Stimulated activated naive B cell treated with anti-CD40 and anti-IgM and Interleukin-4, amounts not matched to agents 10 μg/mL and 1 μg/mL and 100 μg/mL, for 72 hours (primary cell): ENCODE measurements at regions not wholly inside any gene's neighbourhood (a gene's known extent, or its start where the extent isn't known, plus 50 kb on each side); places are given as distances from the start of the nearest gene placed in this dataset.

Source experiments
- ATAC-seq, 2 donors: fragments of 150-1000 bp; cut with Tn5 transposase; replicated peaks; 2 replicates each; pipeline ENCODE4 v1.10.0; 2021; ENCODE audit warnings: moderate library complexity in 1 of 2
- DNase-seq: peaks from one replicate; pipeline ENCODE4 v3.0.0; 2021
- H3K27ac Mint-ChIP-seq: one replicate; pipeline ENCODE4 v1.8.0; 2022; ENCODE audit warnings: mild to moderate bottlenecking, mixed read lengths
- H3K27me3 Mint-ChIP-seq, 2 donors: one replicate each; pipeline ENCODE4 v1.8.0; 2022; ENCODE audit warnings: mixed read lengths in 2 of 2
- H3K36me3 Mint-ChIP-seq, 2 donors: one replicate each; pipeline ENCODE4 v1.8.0; 2022; ENCODE audit warnings: mixed read lengths in 2 of 2, mild to moderate bottlenecking in 1 of 2
- H3K4me1 Mint-ChIP-seq, 2 donors: one replicate each; pipeline ENCODE4 v1.8.0; 2022; ENCODE audit warnings: mixed read lengths in 2 of 2, mild to moderate bottlenecking in 1 of 2
- H3K4me3 Mint-ChIP-seq, 2 donors: one replicate each; pipeline ENCODE4 v1.8.0; 2022; ENCODE audit warnings: mild to moderate bottlenecking in 2 of 2, mixed read lengths in 2 of 2, moderate library complexity in 1 of 2
- H3K9me3 Mint-ChIP-seq, 2 donors: one replicate each; pipeline ENCODE4 v1.8.0; 2022; ENCODE audit warnings: mixed read lengths in 2 of 2, mild to moderate bottlenecking in 1 of 2

- Mint-ChIP-seq H3K4me3 (no peak overlapping the region), H3K36me3 (no peaks in the 10 kb centered on the region), H3K4me1 (no peaks in the 10 kb centered on the region), H3K9me3 (peaks cover 4 to 5% of the 10 kb centered on the region in 2 donors), H3K27ac (no peak overlapping the region), H3K27me3 (no peaks in the 10 kb centered on the region)
- DNase-seq (no peak), ATAC-seq (no peak)
Observed at GRCh38 chr18:75829091-75829490, 401.6 kb upstream of the SMIM21 start.

- Mint-ChIP-seq H3K4me1 (no peaks in the 10 kb centered on the region), H3K4me3 (no peak overlapping the region), H3K36me3 (no peaks in the 10 kb centered on the region), H3K9me3 (peaks cover 4 to 5% of the 10 kb centered on the region in 2 donors), H3K27ac (no peak overlapping the region), H3K27me3 (no peaks in the 10 kb centered on the region)
- DNase-seq: no peak
- ATAC-seq: no peak
Observed at GRCh38 chr18:75828379-75828778, 400.9 kb upstream of the SMIM21 start.

DNA sequence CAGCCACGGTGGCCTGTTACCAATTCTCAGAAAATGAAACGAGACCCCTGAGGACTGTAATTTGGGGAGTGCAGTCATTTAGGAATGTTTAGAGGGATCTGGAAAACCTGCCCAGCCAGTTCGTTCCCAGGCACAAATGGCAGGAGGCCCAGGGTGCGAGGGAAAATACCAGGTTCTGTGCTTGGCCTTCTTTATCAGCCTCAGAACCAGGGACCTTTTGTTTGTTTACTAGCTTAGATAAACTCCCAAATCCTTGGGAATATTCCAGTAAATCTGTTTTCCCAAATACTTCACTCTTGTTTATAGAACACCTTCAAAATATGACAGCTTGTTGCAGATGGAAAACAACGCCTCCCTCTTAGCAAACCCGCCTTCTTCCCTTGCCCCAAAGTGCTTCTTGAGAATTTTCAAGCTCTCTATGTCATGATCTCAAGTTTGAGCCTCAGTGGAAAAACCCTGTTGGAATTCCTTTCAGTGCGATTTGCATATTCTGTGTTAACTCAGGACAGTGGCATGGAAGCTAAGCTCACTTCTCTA lies 400.3 kb upstream of the SMIM21 start:
- DNase-seq (no peak), ATAC-seq (no peak)

GRCh38 chr18:75824661-75825060 lies 397.2 kb upstream of the SMIM21 start:
- no peaks in the 10 kb centered on the region for H3K4me1 Mint-ChIP-seq
- H3K27me3 Mint-ChIP-seq: no peaks in the 10 kb centered on the region
- peaks cover 0 to 5% of the 10 kb centered on the region in 2 donors for H3K9me3 Mint-ChIP-seq
- H3K36me3 Mint-ChIP-seq: no peaks in the 10 kb centered on the region
- DNase-seq (no peak), ATAC-seq (no peak)
- H3K27ac Mint-ChIP-seq: no peak overlapping the region
- no peak overlapping the region for H3K4me3 Mint-ChIP-seq

More for the DNA sequence above, 400.3 kb upstream of the SMIM21 start:
- Mint-ChIP-seq H3K36me3 (no peaks in the 10 kb centered on the region), H3K4me3 (no peak overlapping the region), H3K4me1 (no peaks in the 10 kb centered on the region), H3K9me3 (peaks cover 4 to 5% of the 10 kb centered on the region in 2 donors), H3K27ac (no peak overlapping the region), H3K27me3 (no peaks in the 10 kb centered on the region)

- ATAC-seq: no peak
- Mint-ChIP-seq H3K27ac (no peak overlapping the region), H3K9me3 (peaks cover 0 to 5% of the 10 kb centered on the region in 2 donors), H3K27me3 (no peaks in the 10 kb centered on the region), H3K4me3 (no peak overlapping the region), H3K4me1 (no peaks in the 10 kb centered on the region), H3K36me3 (no peaks in the 10 kb centered on the region)
- DNase-seq: no peak
Observed at GRCh38 chr18:75823471-75823870, 396.0 kb upstream of the SMIM21 start.

GRCh38 chr18:75818383-75818782 lies 390.9 kb upstream of the SMIM21 start:
- Mint-ChIP-seq H3K9me3 (no peaks in the 10 kb centered on the region), H3K27ac (no peak overlapping the region), H3K4me3 (no peak overlapping the region), H3K4me1 (no peaks in the 10 kb centered on the region), H3K36me3 (no peaks in the 10 kb centered on the region), H3K27me3 (no peaks in the 10 kb centered on the region)
- no peak for ATAC-seq
- DNase-seq: no peak

GRCh38 chr18:75815767-75816166 lies 388.3 kb upstream of the SMIM21 start:
- H3K9me3 Mint-ChIP-seq: no peaks in the 10 kb centered on the region
- ATAC-seq: no peak
- no peaks in the 10 kb centered on the region for H3K4me1 Mint-ChIP-seq
- no peaks in the 10 kb centered on the region for H3K36me3 Mint-ChIP-seq
- H3K27me3 Mint-ChIP-seq: peaks cover 0 to 2% of the 10 kb centered on the region in 2 donors
- H3K27ac Mint-ChIP-seq: no peak overlapping the region
- H3K4me3 Mint-ChIP-seq: no peak overlapping the region
- DNase-seq: no peak

GRCh38 chr18:75812761-75813160 lies 385.3 kb upstream of the SMIM21 start:
- no peaks in the 10 kb centered on the region for H3K4me1 Mint-ChIP-seq
- peaks cover 0 to 2% of the 10 kb centered on the region in 2 donors for H3K9me3 Mint-ChIP-seq
- no peak for DNase-seq
- ATAC-seq: no peak
- H3K27ac Mint-ChIP-seq: no peak overlapping the region
- peaks cover 0 to 4% of the 10 kb centered on the region in 2 donors for H3K27me3 Mint-ChIP-seq
- no peak overlapping the region for H3K4me3 Mint-ChIP-seq
- no peaks in the 10 kb centered on the region for H3K36me3 Mint-ChIP-seq

DNA sequence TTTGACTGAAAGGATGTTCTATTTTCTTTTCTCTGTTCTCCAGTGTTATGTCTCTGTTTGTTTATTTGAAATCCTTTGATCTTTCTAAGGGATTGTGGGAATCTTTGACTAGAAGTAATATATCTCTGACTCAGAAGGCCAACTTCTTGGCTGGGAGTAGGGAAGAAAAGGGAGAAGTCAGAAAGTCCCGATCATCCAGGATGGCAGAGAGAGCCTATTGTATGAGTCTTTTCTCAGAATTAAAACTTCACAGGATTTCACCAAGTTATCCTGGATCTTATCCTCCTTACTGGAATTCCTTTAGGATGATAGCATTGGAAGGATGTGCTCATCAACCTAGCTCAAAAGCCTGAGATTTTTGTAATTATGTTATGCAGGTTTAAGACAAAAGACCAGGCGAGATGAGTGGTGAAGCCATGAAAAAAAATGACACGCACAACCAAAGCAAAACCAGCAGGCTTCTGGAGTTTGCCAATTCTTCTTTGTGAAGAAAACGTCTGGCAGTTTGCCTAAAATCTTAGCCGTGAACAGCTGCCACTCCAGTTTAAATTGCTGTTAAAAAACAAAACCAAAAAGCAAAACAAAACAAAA lies 383.6 kb upstream of the SMIM21 start:
- Mint-ChIP-seq H3K27me3 (peaks cover 0 to 4% of the 10 kb centered on the region in 2 donors), H3K36me3 (no peaks in the 10 kb centered on the region), H3K4me1 (no peaks in the 10 kb centered on the region), H3K9me3 (peaks cover 0 to 4% of the 10 kb centered on the region in 2 donors), H3K4me3 (no peak overlapping the region), H3K27ac (no peak overlapping the region)
- no peak for ATAC-seq
- no peak for DNase-seq

GRCh38 chr18:75810516-75810915 lies 383.0 kb upstream of the SMIM21 start:
- no peak for ATAC-seq
- no peak for DNase-seq
- H3K4me1 Mint-ChIP-seq: no peaks in the 10 kb centered on the region
- H3K4me3 Mint-ChIP-seq: no peak overlapping the region
- H3K9me3 Mint-ChIP-seq: peaks cover 0 to 4% of the 10 kb centered on the region in 2 donors
- no peaks in the 10 kb centered on the region for H3K36me3 Mint-ChIP-seq
- H3K27ac Mint-ChIP-seq: no peak overlapping the region
- H3K27me3 Mint-ChIP-seq: peaks cover 0 to 4% of the 10 kb centered on the region in 2 donors

- no peaks in the 10 kb centered on the region for H3K4me1 Mint-ChIP-seq
- H3K27me3 Mint-ChIP-seq: peaks cover 0 to 4% of the 10 kb centered on the region in 2 donors
- ATAC-seq: no peak
- H3K9me3 Mint-ChIP-seq: peaks cover 0 to 4% of the 10 kb centered on the region in 2 donors
- H3K36me3 Mint-ChIP-seq: no peaks in the 10 kb centered on the region
- no peak overlapping the region for H3K4me3 Mint-ChIP-seq
- no peak for DNase-seq
- no peak overlapping the region for H3K27ac Mint-ChIP-seq
Observed at GRCh38 chr18:75809926-75810255, 382.4 kb upstream of the SMIM21 start.

GRCh38 chr18:75809151-75809925 lies 381.8 kb upstream of the SMIM21 start:
- H3K27me3 Mint-ChIP-seq: peaks cover 0 to 4% of the 10 kb centered on the region in 2 donors
- no peak for DNase-seq
- H3K4me1 Mint-ChIP-seq: no peaks in the 10 kb centered on the region
- H3K27ac Mint-ChIP-seq: no peak overlapping the region
- H3K9me3 Mint-ChIP-seq: peaks cover 0 to 4% of the 10 kb centered on the region in 2 donors
- no peaks in the 10 kb centered on the region for H3K36me3 Mint-ChIP-seq
- ATAC-seq: no peak
- H3K4me3 Mint-ChIP-seq: no peak overlapping the region

DNA sequence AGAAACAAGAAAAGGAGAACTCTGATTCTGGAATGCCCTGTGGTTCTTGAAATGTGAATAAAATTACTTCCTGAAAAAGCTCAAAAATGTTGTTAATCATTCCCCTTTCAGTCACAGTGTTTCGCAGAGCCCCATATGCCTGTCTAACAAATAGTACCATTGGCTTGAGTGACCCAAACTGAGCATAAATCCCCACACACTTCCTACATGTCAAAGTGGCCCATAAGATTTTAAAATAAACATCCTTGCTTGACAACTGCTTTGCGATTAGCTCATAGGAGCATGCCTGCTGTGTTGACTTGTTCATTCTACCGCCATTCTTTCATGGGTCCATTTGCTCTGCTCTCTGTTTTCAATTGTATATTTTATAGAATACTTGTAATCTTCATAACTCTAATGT lies 377.8 kb upstream of the SMIM21 start:
- Mint-ChIP-seq H3K9me3 (peaks cover 0 to 2% of the 10 kb centered on the region in 2 donors), H3K36me3 (no peaks in the 10 kb centered on the region), H3K27ac (no peak overlapping the region), H3K4me3 (no peak overlapping the region), H3K27me3 (no peaks in the 10 kb centered on the region), H3K4me1 (no peaks in the 10 kb centered on the region)
- ATAC-seq (no peak), DNase-seq (no peak)

GRCh38 chr18:75802681-75803080 lies 375.2 kb upstream of the SMIM21 start:
- no peak for ATAC-seq
- H3K4me3 Mint-ChIP-seq: no peak overlapping the region
- no peaks in the 10 kb centered on the region for H3K27me3 Mint-ChIP-seq
- H3K36me3 Mint-ChIP-seq: no peaks in the 10 kb centered on the region
- H3K9me3 Mint-ChIP-seq: peaks cover 0 to 2% of the 10 kb centered on the region in 2 donors
- H3K4me1 Mint-ChIP-seq: no peaks in the 10 kb centered on the region
- no peak for DNase-seq
- H3K27ac Mint-ChIP-seq: no peak overlapping the region

GRCh38 chr18:75801178-75801577 lies 373.7 kb upstream of the SMIM21 start:
- DNase-seq: no peak

More at GRCh38 chr18:75801178-75801577, 373.7 kb upstream of the SMIM21 start:
- H3K9me3 Mint-ChIP-seq: no peaks in the 10 kb centered on the region
- H3K27ac Mint-ChIP-seq: no peak overlapping the region
- no peaks in the 10 kb centered on the region for H3K27me3 Mint-ChIP-seq
- ATAC-seq: no peak
- H3K4me3 Mint-ChIP-seq: no peak overlapping the region
- no peaks in the 10 kb centered on the region for H3K4me1 Mint-ChIP-seq
- H3K36me3 Mint-ChIP-seq: no peaks in the 10 kb centered on the region
